ENCODE measurements at regions not wholly inside any gene's neighbourhood (a gene's known extent, or its start where the extent isn't known, plus 50 kb on each side); places are given as distances from the start of the nearest gene placed in this dataset.

- TF ChIP-seq EZH2 (IDR thresholded peaks at IDR 0.05) (no peak), POLR2AphosphoS5 (IDR thresholded peaks at IDR 0.05; ENCODE audit: borderline replicate concordance, low read depth, low read length) (no peak), FOXP2 (optimal IDR thresholded peaks at IDR 0.05; ENCODE audit: control extremely low read depth, extremely low read length, insufficient read depth) (no peak)
These were observed 145.6 kb upstream of the GALNT17 start for GRCh38 chr7:70986297-70986696.

Measured in SK-N-MC (cell line).